SK-N-SH treated with all-trans-retinoic acid at 6 μM for 48 hours (cell line): ENCODE measurements at regions not wholly inside any gene's neighbourhood (a gene's known extent, or its start where the extent isn't known, plus 50 kb on each side); places are given as distances from the start of the nearest gene placed in this dataset.
"Not testable (repeated sequence)": the region's sequence is repeated elsewhere in the genome, so short reads cannot be mapped to it uniquely, and the experiment has no call there.

Experiments used
- ATAC-seq: fragments of 200-7000 bp; cut with Tn5 transposase; 3 replicates; pipeline ENCODE4 v1.9.1; 2020; ENCODE audit warnings: mild to moderate bottlenecking, moderate library complexity
- ARNTL ChIP-seq: fragments of 450-650 bp; formaldehyde crosslinking; IDR thresholded peaks from 2 replicates; pipeline ENCODE4 v1.5.0; 2020; ENCODE audit warnings: low read depth, mild to moderate bottlenecking, moderate library complexity, borderline replicate concordance
- BACH2 ChIP-seq: fragments of 250-450 bp; sonication (Bioruptor Pico); IDR thresholded peaks from 2 replicates; pipeline ENCODE4 v1.9.0; 2021; ENCODE audit warnings: mild to moderate bottlenecking, borderline replicate concordance
- CREB5 ChIP-seq: fragments of 250-450 bp; sonication (Bioruptor Pico); IDR thresholded peaks from 2 replicates; pipeline ENCODE4 v1.5.1; 2020; ENCODE audit warnings: low read depth, mild to moderate bottlenecking, moderate library complexity
- CSDC2 ChIP-seq: fragments of 250-450 bp; sonication (Bioruptor Pico); IDR thresholded peaks from 2 replicates; pipeline ENCODE4 v1.5.0; 2020; ENCODE audit warnings: mild to moderate bottlenecking, moderate library complexity
- ESRRG ChIP-seq: fragments of 250-450 bp; sonication (Bioruptor Pico); IDR thresholded peaks from 2 replicates; pipeline ENCODE4 v1.6.1; 2021; ENCODE audit warnings: mild to moderate bottlenecking
- GLIS3 ChIP-seq: fragments of 250-450 bp; sonication (Bioruptor Pico); IDR thresholded peaks from 2 replicates; pipeline ENCODE4 v1.5.0; 2020; ENCODE audit warnings: mild to moderate bottlenecking, moderate library complexity
- ISL1 ChIP-seq: fragments of 250-450 bp; sonication (Bioruptor Pico); IDR thresholded peaks from 2 replicates; pipeline ENCODE4 v2.1.2; 2022; ENCODE audit warnings: mild to moderate bottlenecking, moderate library complexity
- OSR1 ChIP-seq: fragments of 250-450 bp; sonication (Bioruptor Pico); IDR thresholded peaks from 2 replicates; pipeline ENCODE4 v1.8.0; 2022; ENCODE audit warnings: moderate library complexity, mild to moderate bottlenecking, inconsistent platforms
- POU6F1 ChIP-seq: fragments of 250-450 bp; sonication (Bioruptor Pico); IDR thresholded peaks from 2 replicates; pipeline ENCODE4 v1.8.0; 2021; ENCODE audit warnings: low read depth, mild to moderate bottlenecking, moderate library complexity, borderline replicate concordance
- PPARA ChIP-seq: fragments of 250-450 bp; sonication (Bioruptor Pico); IDR thresholded peaks from 2 replicates; pipeline ENCODE4 v1.5.0; 2020; ENCODE audit warnings: mild to moderate bottlenecking, borderline replicate concordance
- SNAI2 ChIP-seq: fragments of 250-450 bp; sonication (Bioruptor Pico); IDR thresholded peaks from 2 replicates; pipeline ENCODE4 v1.5.0; 2020; ENCODE audit warnings: mild to moderate bottlenecking, moderate library complexity
- TCF4 ChIP-seq: fragments of 250-450 bp; sonication (Bioruptor Pico); IDR thresholded peaks from 2 replicates; pipeline ENCODE4 v1.8.0; 2021; ENCODE audit warnings: mild to moderate bottlenecking, moderate library complexity, borderline replicate concordance
- ZC3H10 ChIP-seq: fragments of 250-450 bp; sonication (Bioruptor Pico); IDR thresholded peaks from 2 replicates; pipeline ENCODE4 v1.5.1; 2021; ENCODE audit warnings: mild to moderate bottlenecking, moderate library complexity
- ZFP3 ChIP-seq: fragments of 250-450 bp; sonication (Bioruptor Pico); IDR thresholded peaks from 2 replicates; pipeline ENCODE4 v1.5.0; 2020; ENCODE audit warnings: mild to moderate bottlenecking, moderate library complexity
- ZFP30 ChIP-seq: fragments of 450-650 bp; formaldehyde crosslinking; IDR thresholded peaks from 2 replicates; pipeline ENCODE4 v1.5.0; 2022; ENCODE audit warnings: mild to moderate bottlenecking, moderate library complexity
- ZNF565 ChIP-seq: fragments of 450-650 bp; formaldehyde crosslinking; conservative IDR thresholded peaks from 2 replicates; pipeline ENCODE4 v1.5.0; 2020; ENCODE audit warnings: low read depth, mild to moderate bottlenecking, moderate library complexity
- ZNF70 ChIP-seq: fragments of 450-650 bp; formaldehyde crosslinking; IDR thresholded peaks from 2 replicates; pipeline ENCODE4 v1.5.0; 2020; ENCODE audit warnings: mild to moderate bottlenecking, moderate library complexity
- ZNF8 ChIP-seq: fragments of 450-650 bp; formaldehyde crosslinking; IDR thresholded peaks from 2 replicates; pipeline ENCODE4 v1.5.0; 2020; ENCODE audit warnings: mild to moderate bottlenecking, moderate library complexity
- TF ChIP-seq, protein P1 (sequence below): fragments of 250-450 bp; sonication (Bioruptor Pico); IDR thresholded peaks from 2 replicates; pipeline ENCODE4 v1.8.0; 2020; ENCODE audit warnings: mild to moderate bottlenecking, moderate library complexity, borderline replicate concordance
- TF ChIP-seq, protein P2 (sequence below): fragments of 250-450 bp; sonication (Bioruptor Pico); IDR thresholded peaks from 2 replicates; pipeline ENCODE4 v1.5.0; 2020; ENCODE audit warnings: mild to moderate bottlenecking, moderate library complexity

GRCh38 chr12:13905794-13906193 lies 75.6 kb downstream of the GRIN2B start:
- TF ChIP-seq BACH2 (CRISPR knock-in tag) = no peak
- TF ChIP-seq GLIS3 (CRISPR knock-in tag) = no peak
- TF ChIP-seq OSR1 (CRISPR knock-in tag) = no peak
- TF ChIP-seq ARNTL = no peak
- no peak for TF ChIP-seq CREB5 (CRISPR knock-in tag)
- TF ChIP-seq ZFP30 (CRISPR knock-in tag) = no peak
- TF ChIP-seq ISL1 (CRISPR knock-in tag) = no peak
- no peak for TF ChIP-seq TCF4 (CRISPR knock-in tag)
- TF ChIP-seq ZNF70 (CRISPR knock-in tag) = no peak
- no peak for TF ChIP-seq ZNF8 (CRISPR knock-in tag)
- TF ChIP-seq, protein P1, sequence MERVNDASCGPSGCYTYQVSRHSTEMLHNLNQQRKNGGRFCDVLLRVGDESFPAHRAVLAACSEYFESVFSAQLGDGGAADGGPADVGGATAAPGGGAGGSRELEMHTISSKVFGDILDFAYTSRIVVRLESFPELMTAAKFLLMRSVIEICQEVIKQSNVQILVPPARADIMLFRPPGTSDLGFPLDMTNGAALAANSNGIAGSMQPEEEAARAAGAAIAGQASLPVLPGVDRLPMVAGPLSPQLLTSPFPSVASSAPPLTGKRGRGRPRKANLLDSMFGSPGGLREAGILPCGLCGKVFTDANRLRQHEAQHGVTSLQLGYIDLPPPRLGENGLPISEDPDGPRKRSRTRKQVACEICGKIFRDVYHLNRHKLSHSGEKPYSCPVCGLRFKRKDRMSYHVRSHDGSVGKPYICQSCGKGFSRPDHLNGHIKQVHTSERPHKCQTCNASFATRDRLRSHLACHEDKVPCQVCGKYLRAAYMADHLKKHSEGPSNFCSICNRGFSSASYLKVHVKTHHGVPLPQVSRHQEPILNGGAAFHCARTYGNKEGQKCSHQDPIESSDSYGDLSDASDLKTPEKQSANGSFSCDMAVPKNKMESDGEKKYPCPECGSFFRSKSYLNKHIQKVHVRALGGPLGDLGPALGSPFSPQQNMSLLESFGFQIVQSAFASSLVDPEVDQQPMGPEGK (CRISPR knock-in tag) = no peak
- no peak for TF ChIP-seq ZC3H10 (CRISPR knock-in tag)
- no peak for TF ChIP-seq PPARA (CRISPR knock-in tag)
- no peak for TF ChIP-seq ZFP3 (CRISPR knock-in tag)

GRCh38 chr12:13900718-13901117 lies 80.7 kb downstream of the GRIN2B start:
- TF ChIP-seq ESRRG (CRISPR knock-in tag) = no peak
- TF ChIP-seq POU6F1 (CRISPR knock-in tag) = no peak
- TF ChIP-seq ZNF8 (CRISPR knock-in tag) = no peak
- TF ChIP-seq ZNF565 (CRISPR knock-in tag) = no peak
- TF ChIP-seq, protein P2, sequence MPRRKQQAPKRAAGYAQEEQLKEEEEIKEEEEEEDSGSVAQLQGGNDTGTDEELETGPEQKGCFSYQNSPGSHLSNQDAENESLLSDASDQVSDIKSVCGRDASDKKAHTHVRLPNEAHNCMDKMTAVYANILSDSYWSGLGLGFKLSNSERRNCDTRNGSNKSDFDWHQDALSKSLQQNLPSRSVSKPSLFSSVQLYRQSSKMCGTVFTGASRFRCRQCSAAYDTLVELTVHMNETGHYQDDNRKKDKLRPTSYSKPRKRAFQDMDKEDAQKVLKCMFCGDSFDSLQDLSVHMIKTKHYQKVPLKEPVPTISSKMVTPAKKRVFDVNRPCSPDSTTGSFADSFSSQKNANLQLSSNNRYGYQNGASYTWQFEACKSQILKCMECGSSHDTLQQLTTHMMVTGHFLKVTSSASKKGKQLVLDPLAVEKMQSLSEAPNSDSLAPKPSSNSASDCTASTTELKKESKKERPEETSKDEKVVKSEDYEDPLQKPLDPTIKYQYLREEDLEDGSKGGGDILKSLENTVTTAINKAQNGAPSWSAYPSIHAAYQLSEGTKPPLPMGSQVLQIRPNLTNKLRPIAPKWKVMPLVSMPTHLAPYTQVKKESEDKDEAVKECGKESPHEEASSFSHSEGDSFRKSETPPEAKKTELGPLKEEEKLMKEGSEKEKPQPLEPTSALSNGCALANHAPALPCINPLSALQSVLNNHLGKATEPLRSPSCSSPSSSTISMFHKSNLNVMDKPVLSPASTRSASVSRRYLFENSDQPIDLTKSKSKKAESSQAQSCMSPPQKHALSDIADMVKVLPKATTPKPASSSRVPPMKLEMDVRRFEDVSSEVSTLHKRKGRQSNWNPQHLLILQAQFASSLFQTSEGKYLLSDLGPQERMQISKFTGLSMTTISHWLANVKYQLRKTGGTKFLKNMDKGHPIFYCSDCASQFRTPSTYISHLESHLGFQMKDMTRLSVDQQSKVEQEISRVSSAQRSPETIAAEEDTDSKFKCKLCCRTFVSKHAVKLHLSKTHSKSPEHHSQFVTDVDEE (CRISPR knock-in tag) = no peak
- TF ChIP-seq SNAI2 (CRISPR knock-in tag) = no peak
- TF ChIP-seq PPARA (CRISPR knock-in tag) = no peak
- no peak for TF ChIP-seq CREB5 (CRISPR knock-in tag)
- TF ChIP-seq BACH2 (CRISPR knock-in tag) = no peak
- ATAC-seq = no peak

More at GRCh38 chr12:13905794-13906193, 75.6 kb downstream of the GRIN2B start:
- ATAC-seq = no peak

DNA sequence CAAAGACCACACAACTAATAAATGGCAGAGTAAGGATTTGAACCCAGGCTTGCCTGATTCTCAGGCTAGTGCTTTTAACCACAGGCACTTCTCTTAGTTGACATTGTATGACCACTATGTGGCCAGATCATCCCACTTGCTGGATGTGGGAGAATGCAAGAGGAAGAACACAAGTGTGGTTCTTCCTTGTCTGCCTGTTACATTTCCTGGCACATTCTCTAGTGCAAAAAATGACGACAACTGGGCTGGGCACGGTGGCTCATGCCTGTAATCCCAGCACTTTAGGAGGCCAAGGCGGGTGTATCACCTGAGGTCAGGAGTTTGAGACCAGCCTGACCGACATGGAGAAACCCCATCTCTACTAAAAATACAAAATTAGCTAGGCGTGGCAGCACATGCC lies 83.0 kb downstream of the GRIN2B start:
- ATAC-seq = not testable (repeated sequence)

DNA sequence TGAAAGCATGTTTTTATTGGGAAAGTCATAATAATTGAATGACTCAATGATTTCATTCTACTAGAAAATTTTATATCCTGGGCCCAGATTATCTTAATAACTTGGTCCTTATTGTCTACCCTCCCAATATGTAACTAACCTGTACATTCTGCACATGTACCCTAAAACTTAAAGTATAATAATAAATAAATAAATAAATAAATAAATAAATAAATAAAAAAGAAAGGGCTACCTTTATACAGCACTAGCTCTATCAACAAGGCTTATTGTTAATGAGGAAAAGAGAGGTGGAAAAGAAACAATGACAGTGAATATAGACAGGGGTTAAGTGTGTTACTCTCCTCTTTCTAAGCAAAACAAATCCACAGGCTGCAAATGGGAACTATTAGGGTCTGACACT lies 83.6 kb downstream of the GRIN2B start:
- no peak for TF ChIP-seq SNAI2 (CRISPR knock-in tag)
- TF ChIP-seq TCF4 (CRISPR knock-in tag) = no peak
- TF ChIP-seq ESRRG (CRISPR knock-in tag) = no peak
- TF ChIP-seq ZNF70 (CRISPR knock-in tag) = no peak
- TF ChIP-seq ARNTL = no peak
- TF ChIP-seq ZFP3 (CRISPR knock-in tag) = no peak
- TF ChIP-seq CSDC2 (CRISPR knock-in tag) = no peak
- TF ChIP-seq, all 23 proteins: peak for 0
- ATAC-seq = no peak
